HFF-Myc (cell line): ENCODE measurements at regions not wholly inside any gene's neighbourhood (a gene's known extent, or its start where the extent isn't known, plus 50 kb on each side); places are given as distances from the start of the nearest gene placed in this dataset.
A peak's percentile ranks its signal among the peaks of the same experiment; 100 is the strongest.

Experiments
- DNase-seq: peaks from one replicate; pipeline ENCODE4 v3.0.0-alpha.2; 2011; ENCODE audit warnings: low read depth; ENCODE audit errors: extremely low read depth
- H3K4me3 ChIP-seq: replicated peaks from 2 replicates; pipeline ENCODE4 v1.5.1; 2011; ENCODE audit warnings: low read depth, mild to moderate bottlenecking, control low read depth, low read length
- CTCF ChIP-seq: IDR thresholded peaks from 2 replicates; pipeline ENCODE4 v1.5.1; 2012; ENCODE audit warnings: mild to moderate bottlenecking, low read depth, low read length, control low read depth; ENCODE audit errors: missing control alignments

- DNase-seq, result peak; percentile 56
- H3K4me3 ChIP-seq, result no peak overlapping the region
- no peak for TF ChIP-seq CTCF
Observed at GRCh38 chr4:144342949-144343760, 202.6 kb upstream of the GYPA start.

GRCh38 chr4:144347121-144347520 is 206.6 kb upstream of the GYPA start:
- no peak overlapping the region for H3K4me3 ChIP-seq
- no peak for TF ChIP-seq CTCF
- DNase-seq, result no peak

DNA sequence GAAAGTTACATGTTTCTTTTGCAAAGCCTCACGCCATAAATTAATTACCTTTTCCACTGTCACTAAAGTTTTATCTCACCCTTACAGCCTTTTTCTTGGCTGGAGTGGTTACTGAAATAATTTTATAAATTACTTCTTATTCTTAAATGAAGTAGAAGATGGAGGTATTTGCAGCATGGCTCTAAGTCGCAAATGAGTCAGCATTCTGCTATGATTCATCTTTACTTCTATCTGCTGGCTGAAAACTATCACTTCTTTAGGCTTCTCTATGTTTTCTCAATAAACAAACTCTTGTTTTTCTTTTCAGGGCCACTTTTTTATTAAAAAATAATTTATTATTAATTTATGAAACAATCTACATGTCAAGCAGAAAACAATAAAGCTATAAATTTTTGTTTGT is 210.2 kb upstream of the GYPA start:
- TF ChIP-seq CTCF, result no peak
- no peak overlapping the region for H3K4me3 ChIP-seq
- DNase-seq, result no peak

- H3K4me3 ChIP-seq, result no peak overlapping the region
- TF ChIP-seq CTCF, result no peak
- no peak for DNase-seq
Observed at GRCh38 chr4:144351306-144351705, 210.8 kb upstream of the GYPA start.

DNA sequence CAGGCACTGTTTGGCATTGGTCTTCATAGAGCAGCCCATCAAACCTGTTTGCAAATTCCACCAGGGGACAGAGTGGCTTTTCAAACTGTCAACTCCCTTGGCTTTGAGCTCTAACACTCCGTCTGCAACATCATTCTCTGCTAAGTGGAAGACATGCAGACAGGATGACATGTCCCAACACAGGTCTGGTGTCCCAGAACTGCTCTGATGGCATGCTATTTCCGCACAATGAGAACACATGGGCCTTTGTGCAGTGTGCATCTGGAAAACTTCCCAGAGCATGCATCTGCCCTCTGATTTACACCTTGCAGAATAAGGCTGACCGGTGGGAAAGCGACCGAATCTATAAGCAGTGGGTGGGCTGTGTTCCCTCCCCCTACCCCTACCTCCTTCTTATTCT is 212.8 kb upstream of the GYPA start:
- DNase-seq, result no peak
- no peak for TF ChIP-seq CTCF
- H3K4me3 ChIP-seq, result no peak overlapping the region

- TF ChIP-seq CTCF, result no peak
- H3K4me3 ChIP-seq, result no peak overlapping the region
- peak; percentile 78 for DNase-seq
Observed at GRCh38 chr4:144355811-144356757, 215.6 kb upstream of the GYPA start.
